Gastrocnemius medialis (tissue), 4 donors: ENCODE measurements at regions not wholly inside any gene's neighbourhood (a gene's known extent, or its start where the extent isn't known, plus 50 kb on each side); places are given as distances from the start of the nearest gene placed in this dataset.

Source experiments
- POLR2A ChIP-seq, 2 donors: fragments of 450-650 bp; IDR thresholded peaks; one replicate each; pipeline ENCODE4 v1.6.1; 2017; ENCODE audit warnings: antibody characterized with exemption in 2 of 2, mild to moderate bottlenecking in 2 of 2, moderate library complexity in 2 of 2
- TF ChIP-seq, protein P1 (sequence below), 5 experiments: fragments of 450-650 bp in 3 of 5; fragments of 200-600 bp in 2 of 5; sonication (generic) in 2 of 5; IDR thresholded peaks in 4 of 5; conservative IDR thresholded peaks in 1 of 5; 1 replicate in 4 of 5; 2 replicates in 1 of 5; pipeline ENCODE4 v1.5.1; 2016 to 2019; ENCODE audit warnings: antibody characterized with exemption in 5 of 5, mild to moderate bottlenecking in 3 of 5, moderate library complexity in 3 of 5

DNA sequence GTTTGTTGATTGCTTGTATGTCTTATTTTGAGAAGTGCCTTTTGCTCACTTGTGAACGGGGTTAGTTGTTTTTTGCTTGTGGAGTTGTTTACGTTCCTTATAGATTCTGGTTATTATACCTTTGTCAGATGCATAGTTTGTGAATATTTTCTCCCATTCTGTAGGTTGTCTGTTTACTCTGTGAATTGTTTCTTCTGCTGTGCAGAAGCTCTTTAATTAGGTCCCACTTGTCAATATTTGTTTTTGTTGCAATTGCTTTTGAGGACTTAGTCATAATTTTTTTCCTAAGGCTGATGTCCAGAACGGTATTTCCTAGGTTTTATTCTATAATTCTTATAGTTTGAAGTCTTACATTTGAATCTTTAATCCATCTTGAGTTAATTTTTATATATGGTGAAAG, 285.3 kb upstream of the GADL1 start:
- TF ChIP-seq, protein P1, sequence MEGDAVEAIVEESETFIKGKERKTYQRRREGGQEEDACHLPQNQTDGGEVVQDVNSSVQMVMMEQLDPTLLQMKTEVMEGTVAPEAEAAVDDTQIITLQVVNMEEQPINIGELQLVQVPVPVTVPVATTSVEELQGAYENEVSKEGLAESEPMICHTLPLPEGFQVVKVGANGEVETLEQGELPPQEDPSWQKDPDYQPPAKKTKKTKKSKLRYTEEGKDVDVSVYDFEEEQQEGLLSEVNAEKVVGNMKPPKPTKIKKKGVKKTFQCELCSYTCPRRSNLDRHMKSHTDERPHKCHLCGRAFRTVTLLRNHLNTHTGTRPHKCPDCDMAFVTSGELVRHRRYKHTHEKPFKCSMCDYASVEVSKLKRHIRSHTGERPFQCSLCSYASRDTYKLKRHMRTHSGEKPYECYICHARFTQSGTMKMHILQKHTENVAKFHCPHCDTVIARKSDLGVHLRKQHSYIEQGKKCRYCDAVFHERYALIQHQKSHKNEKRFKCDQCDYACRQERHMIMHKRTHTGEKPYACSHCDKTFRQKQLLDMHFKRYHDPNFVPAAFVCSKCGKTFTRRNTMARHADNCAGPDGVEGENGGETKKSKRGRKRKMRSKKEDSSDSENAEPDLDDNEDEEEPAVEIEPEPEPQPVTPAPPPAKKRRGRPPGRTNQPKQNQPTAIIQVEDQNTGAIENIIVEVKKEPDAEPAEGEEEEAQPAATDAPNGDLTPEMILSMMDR (IDR thresholded peaks at IDR 0.05 in 4 of 5, conservative IDR thresholded peaks at IDR 0.05 in 1 of 5): no peak
- TF ChIP-seq POLR2A (IDR thresholded peaks at IDR 0.05): no peak
